OCI-LY3 (cell line): ENCODE measurements at regions not wholly inside any gene's neighbourhood (a gene's known extent, or its start where the extent isn't known, plus 50 kb on each side); places are given as distances from the start of the nearest gene placed in this dataset.

Experiments used
- H2AFZ ChIP-seq: fragments of 200-600, 300-600 bp; shearing (Covaris generic); 2 replicates; pipeline ENCODE4 v1.6.0; 2014; ENCODE audit warnings: antibody characterized with exemption, low read depth, low read length
- H3K27ac ChIP-seq: fragments of 200-600, 300-600 bp; sonication (generic); 2 replicates; pipeline ENCODE4 v1.5.1; 2014; ENCODE audit warnings: mild to moderate bottlenecking, low read length, moderate library complexity, mixed read lengths
- H3K27me3 ChIP-seq: fragments of 200-600, 300-600 bp; sonication (generic); 2 replicates; pipeline ENCODE4 v1.6.1; 2014; ENCODE audit warnings: low read depth, low read length, mixed read lengths
- H3K36me3 ChIP-seq: fragments of 200-600, 300-600 bp; sonication (generic); replicated peaks from 2 replicates; pipeline ENCODE3; 2014; ENCODE audit warnings: low read depth, low read length, mixed read lengths
- H3K4me1 ChIP-seq: fragments of 300-600, 200-600 bp; sonication (generic); 2 replicates; pipeline ENCODE4 v1.6.1; 2014; ENCODE audit warnings: low read length, mixed read lengths
- H3K4me2 ChIP-seq: fragments of 200-600, 300-600 bp; sonication (generic); 2 replicates; pipeline ENCODE4 v1.6.1; 2014; ENCODE audit warnings: low read length, mixed read lengths
- H3K4me3 ChIP-seq: fragments of 300-600, 200-600 bp; sonication (generic); 2 replicates; pipeline ENCODE4 v1.5.1; 2014; ENCODE audit warnings: antibody characterized with exemption, mild to moderate bottlenecking, low read length, moderate library complexity
- H3K79me2 ChIP-seq: fragments of 300-600, 200-600 bp; shearing (Covaris generic); 2 replicates; pipeline ENCODE4 v1.6.1; 2014; ENCODE audit warnings: mild to moderate bottlenecking, low read length, mixed read lengths
- H3K9ac ChIP-seq: fragments of 300-600, 200-600 bp; shearing (Covaris generic); 2 replicates; pipeline ENCODE4 v1.6.0; 2014; ENCODE audit warnings: mild to moderate bottlenecking, low read length, moderate library complexity
- H3K9me3 ChIP-seq: fragments of 200-600, 300-600 bp; shearing (Covaris generic); 2 replicates; pipeline ENCODE4 v1.6.1; 2014; ENCODE audit warnings: low read length, mixed read lengths; ENCODE audit not compliant: insufficient read depth
- H4K20me1 ChIP-seq: fragments of 200-600, 300-600 bp; sonication (generic); 2 replicates; pipeline ENCODE4 v1.6.1; 2016; ENCODE audit warnings: low read length, mixed read lengths; ENCODE audit not compliant: insufficient read depth
- EZH2phosphoT487 ChIP-seq: fragments of 200-600 bp; shearing (Covaris generic); IDR thresholded peaks from 2 replicates; pipeline ENCODE4 v1.6.1; 2018; ENCODE audit warnings: antibody characterized with exemption, mixed run types, low read depth
- TF ChIP-seq, protein P1 (sequence below): fragments of 200-600, 300-600 bp; sonication (generic); IDR thresholded peaks from 2 replicates; pipeline ENCODE4 v1.5.1; 2014; ENCODE audit warnings: antibody characterized with exemption, low read length, low read depth

DNA sequence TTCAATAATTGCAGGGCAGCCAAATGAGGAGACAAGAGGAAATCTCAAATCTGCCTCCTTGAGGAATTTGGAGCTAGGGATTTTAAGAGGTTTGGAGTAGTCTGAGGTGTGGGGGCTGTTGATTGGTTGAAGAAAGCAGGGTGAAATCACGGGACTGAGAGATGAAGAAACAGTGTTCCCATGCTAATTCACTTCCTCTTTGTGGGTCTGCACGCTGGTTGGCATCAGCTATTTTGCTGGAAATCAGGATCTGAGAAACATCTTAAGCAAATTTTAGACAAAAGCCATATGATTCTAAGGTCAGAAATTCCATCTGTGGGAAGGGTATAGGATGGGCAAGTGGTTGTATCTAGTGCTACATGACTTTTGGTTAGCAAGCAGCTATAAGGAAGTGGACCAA, 107.1 kb upstream of the PAXBP1 start:
- peaks cover 8% of the 10 kb centered on the region; the same call in 1 of the 2 replicates for H3K27me3 ChIP-seq
- no peak overlapping the region for H2AFZ ChIP-seq
- H3K36me3 ChIP-seq: no peaks in the 10 kb centered on the region
- peaks cover 5% of the 10 kb centered on the region for H3K4me1 ChIP-seq
- no peak overlapping the region for H3K9ac ChIP-seq
- no peaks in the 10 kb centered on the region for H3K9me3 ChIP-seq
- no peak overlapping the region for H3K27ac ChIP-seq
- H3K4me2 ChIP-seq: peak overlapping the region; percentile 22; the same call in 1 of the 2 replicates
- no peaks in the 10 kb centered on the region for H4K20me1 ChIP-seq
- no peak overlapping the region for H3K4me3 ChIP-seq
- no peaks in the 10 kb centered on the region for H3K79me2 ChIP-seq
- TF ChIP-seq, protein P1, sequence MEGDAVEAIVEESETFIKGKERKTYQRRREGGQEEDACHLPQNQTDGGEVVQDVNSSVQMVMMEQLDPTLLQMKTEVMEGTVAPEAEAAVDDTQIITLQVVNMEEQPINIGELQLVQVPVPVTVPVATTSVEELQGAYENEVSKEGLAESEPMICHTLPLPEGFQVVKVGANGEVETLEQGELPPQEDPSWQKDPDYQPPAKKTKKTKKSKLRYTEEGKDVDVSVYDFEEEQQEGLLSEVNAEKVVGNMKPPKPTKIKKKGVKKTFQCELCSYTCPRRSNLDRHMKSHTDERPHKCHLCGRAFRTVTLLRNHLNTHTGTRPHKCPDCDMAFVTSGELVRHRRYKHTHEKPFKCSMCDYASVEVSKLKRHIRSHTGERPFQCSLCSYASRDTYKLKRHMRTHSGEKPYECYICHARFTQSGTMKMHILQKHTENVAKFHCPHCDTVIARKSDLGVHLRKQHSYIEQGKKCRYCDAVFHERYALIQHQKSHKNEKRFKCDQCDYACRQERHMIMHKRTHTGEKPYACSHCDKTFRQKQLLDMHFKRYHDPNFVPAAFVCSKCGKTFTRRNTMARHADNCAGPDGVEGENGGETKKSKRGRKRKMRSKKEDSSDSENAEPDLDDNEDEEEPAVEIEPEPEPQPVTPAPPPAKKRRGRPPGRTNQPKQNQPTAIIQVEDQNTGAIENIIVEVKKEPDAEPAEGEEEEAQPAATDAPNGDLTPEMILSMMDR: no peak
- TF ChIP-seq EZH2phosphoT487: no peak

DNA sequence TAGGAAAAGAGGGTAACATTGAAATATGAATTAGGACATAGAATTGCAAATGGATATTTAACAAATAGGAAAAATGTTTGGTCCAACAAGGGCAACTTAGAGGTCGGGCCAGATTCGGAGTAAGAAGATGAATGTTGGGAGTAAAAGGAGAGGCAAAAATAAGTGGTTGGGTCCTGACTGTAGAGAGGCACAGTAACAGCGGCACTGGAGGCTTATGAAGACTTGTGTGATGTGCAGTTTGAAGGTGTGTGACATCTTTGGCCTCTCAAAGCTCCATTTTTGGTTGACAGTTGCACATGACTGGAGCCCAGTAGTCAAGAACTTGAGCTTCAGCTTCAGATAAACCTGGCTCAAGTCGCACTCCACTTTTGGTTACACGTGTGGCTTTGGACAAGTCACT, 109.9 kb upstream of the PAXBP1 start:
- peaks cover 5% of the 10 kb centered on the region for H3K4me1 ChIP-seq
- no peaks in the 10 kb centered on the region for H4K20me1 ChIP-seq
- no peaks in the 10 kb centered on the region for H3K9me3 ChIP-seq
- H3K27ac ChIP-seq: no peak overlapping the region
- H3K9ac ChIP-seq: no peak overlapping the region
- H3K27me3 ChIP-seq: peaks cover 8% of the 10 kb centered on the region; the same call in 1 of the 2 replicates
- no peak overlapping the region for H3K4me3 ChIP-seq
- H3K79me2 ChIP-seq: no peaks in the 10 kb centered on the region
- H2AFZ ChIP-seq: no peak overlapping the region
- TF ChIP-seq EZH2phosphoT487: no peak
- TF ChIP-seq, protein P1: no peak
- no peak overlapping the region for H3K4me2 ChIP-seq
- no peaks in the 10 kb centered on the region for H3K36me3 ChIP-seq

DNA sequence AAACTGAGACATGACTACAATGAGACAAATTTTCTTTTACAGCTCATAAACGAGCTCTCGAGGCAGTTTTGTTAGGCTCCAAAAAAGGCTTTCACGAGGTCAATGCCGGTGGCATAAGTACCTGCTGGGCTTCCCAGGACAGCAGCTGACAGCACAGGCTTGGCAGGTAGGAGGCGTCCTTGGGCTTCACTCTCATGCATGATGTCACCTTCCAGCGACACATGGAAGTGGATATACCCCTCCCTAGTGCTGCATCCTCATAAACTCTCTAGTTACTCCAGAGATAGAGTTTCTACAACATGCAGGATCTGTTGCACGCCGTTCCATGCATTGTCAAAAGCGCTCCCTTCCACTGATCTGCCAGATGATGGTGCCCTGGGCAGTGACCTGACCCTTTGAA, 112.5 kb upstream of the PAXBP1 start:
- Histone ChIP-seq H2AFZ (no peak overlapping the region), H3K79me2 (no peaks in the 10 kb centered on the region), H3K4me3 (no peak overlapping the region), H3K4me1 (no peaks in the 10 kb centered on the region), H3K36me3 (no peaks in the 10 kb centered on the region), H3K27ac (no peak overlapping the region), H3K9ac (no peak overlapping the region), H3K27me3 (peaks cover 15% of the 10 kb centered on the region; the same call in 1 of the 2 replicates), H3K4me2 (no peak overlapping the region), H4K20me1 (no peaks in the 10 kb centered on the region), H3K9me3 (no peaks in the 10 kb centered on the region)
- no peak for TF ChIP-seq EZH2phosphoT487
- TF ChIP-seq, protein P1: no peak

DNA sequence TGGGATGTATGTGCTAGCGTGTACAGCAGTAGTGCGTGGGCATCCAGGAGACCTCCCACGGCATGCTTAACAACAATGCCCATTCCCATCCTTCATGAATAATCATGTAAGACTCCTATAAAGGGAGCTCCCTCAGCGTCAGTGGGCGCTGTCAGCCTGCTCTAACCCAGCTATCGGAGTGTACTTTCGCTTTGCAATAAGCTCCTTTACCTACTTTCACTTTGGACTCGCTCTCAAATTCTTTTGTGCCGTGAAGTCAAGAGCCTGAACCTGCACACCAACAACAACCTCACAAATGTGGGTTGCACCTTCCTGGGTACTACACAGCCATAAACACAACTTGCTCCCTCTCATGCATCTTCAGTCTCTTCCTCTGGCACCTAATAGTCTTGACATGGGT, 114.8 kb upstream of the PAXBP1 start:
- no peaks in the 10 kb centered on the region for H3K9me3 ChIP-seq
- no peaks in the 10 kb centered on the region for H3K4me1 ChIP-seq
- no peak overlapping the region for H3K4me3 ChIP-seq
- TF ChIP-seq, protein P1: no peak
- no peak for TF ChIP-seq EZH2phosphoT487
- H3K79me2 ChIP-seq: no peaks in the 10 kb centered on the region
- no peak overlapping the region for H2AFZ ChIP-seq
- H3K4me2 ChIP-seq: peak overlapping the region; percentile 30; the same call in 1 of the 2 replicates
- no peak overlapping the region for H3K9ac ChIP-seq
- H3K36me3 ChIP-seq: no peaks in the 10 kb centered on the region
- H3K27me3 ChIP-seq: peaks cover 14% of the 10 kb centered on the region; the same call in 1 of the 2 replicates
- H4K20me1 ChIP-seq: no peaks in the 10 kb centered on the region
- no peak overlapping the region for H3K27ac ChIP-seq
